HepG2 (cell line): ENCODE measurements at regions not wholly inside any gene's neighbourhood (a gene's known extent, or its start where the extent isn't known, plus 50 kb on each side); places are given as distances from the start of the nearest gene placed in this dataset.

Experiments used
- ATAC-seq: fragments of 200-7000 bp; cut with Tn5 transposase; 3 replicates; pipeline ENCODE4 v1.9.1; 2020; ENCODE audit warnings: mild to moderate bottlenecking, moderate library complexity
- BruUV-seq: library from RNA; stranded (reverse); fragments of 400-500 nt; replicated peaks from 2 replicates; lab custom pipeline; 2021; lab: Mats Ljungman, UMichigan
- CTCF ChIA-PET: fragments of 300-600 bp; formaldehyde crosslinking; extraction: SDS; loops from one replicate; lab custom pipeline; 2021; ENCODE audit warnings: low total read pairs, inconsistent platforms, low intra/inter-chr PET ratio; lab: Yijun Ruan, JAX
- POLR2A ChIA-PET: fragments of 350-600 bp; sonication (Branson Sonifier 250); formaldehyde crosslinking; loops from one replicate; lab custom pipeline; 2020; ENCODE audit warnings: antibody characterized with exemption, inconsistent platforms; lab: Yijun Ruan, JAX
- DNase-seq: peaks from one replicate; pipeline ENCODE4 v3.0.0-alpha.2; 2015; ENCODE audit warnings: low spot score
- FAIRE-seq: peaks from 3 replicates; lab custom pipeline; 2011; peaks lifted over from hg19 to GRCh38; lab: Jason Lieb, UNC
- H2AFZ ChIP-seq: one replicate; pipeline ENCODE4 v1.6.1; 2011; ENCODE audit warnings: low read length, inconsistent platforms
- H3K27ac ChIP-seq: fragments of 300-600 bp; 3 replicates; pipeline ENCODE4 v1.8.0; 2011; ENCODE audit warnings: mixed run types, mild to moderate bottlenecking, mixed read lengths, low read length, inconsistent platforms; ENCODE audit not compliant: insufficient read depth; ENCODE audit errors: extremely low read length
- H3K27me3 ChIP-seq, 2 experiments: fragments of 200-600 bp in 1 of 2; 2 replicates in 1 of 2; 3 replicates in 1 of 2; pipeline versions ENCODE4 v1.6.0 to v1.8.0; 2011; ENCODE audit warnings: low read length in 2 of 2, mild to moderate bottlenecking in 2 of 2, moderate library complexity in 2 of 2, inconsistent platforms in 1 of 2; ENCODE audit not compliant: insufficient read depth in 2 of 2, control insufficient read depth in 1 of 2
- H3K36me3 ChIP-seq, 2 experiments: fragments of 200-600 bp in 1 of 2; replicated peaks in 1 of 2; 2 replicates in 1 of 2; 3 replicates in 1 of 2; pipeline versions ENCODE4 v1.5.1 to v1.8.0; 2011; ENCODE audit warnings: low read length in 2 of 2, inconsistent platforms in 1 of 2; ENCODE audit not compliant: insufficient read depth in 2 of 2, control insufficient read depth in 1 of 2
- H3K4me1 ChIP-seq: 2 replicates; pipeline ENCODE4 v1.5.1; 2012; ENCODE audit warnings: low read length, inconsistent platforms; ENCODE audit not compliant: insufficient read depth
- H3K4me2 ChIP-seq: 2 replicates; pipeline ENCODE4 v1.6.0; 2011; ENCODE audit warnings: low read depth, low read length, inconsistent platforms
- H3K4me3 ChIP-seq, 3 experiments: fragments of 200-600 bp in 1 of 3; sonication (generic), shearing (Covaris generic) in 1 of 3; replicated peaks in 1 of 3; 2 replicates each; pipeline ENCODE4 v1.5.1; 2011 to 2016; ENCODE audit warnings: low read length in 3 of 3, inconsistent platforms in 2 of 3, low read depth in 2 of 3, mild to moderate bottlenecking in 2 of 3, control low read depth in 1 of 3, mixed read lengths in 1 of 3; ENCODE audit not compliant: insufficient read depth in 1 of 3
- H3K79me2 ChIP-seq: one replicate; pipeline ENCODE4 v1.6.1; 2011; ENCODE audit warnings: low read length, inconsistent platforms; ENCODE audit not compliant: insufficient read depth
- H3K9ac ChIP-seq: 2 replicates; pipeline ENCODE4 v1.6.0; 2011; ENCODE audit warnings: mild to moderate bottlenecking, low read depth, low read length, inconsistent platforms; ENCODE audit not compliant: insufficient read depth
- H3K9me3 ChIP-seq: 2 replicates; pipeline ENCODE4 v1.5.1; 2012; ENCODE audit warnings: mild to moderate bottlenecking, low read length
- H4K20me1 ChIP-seq: 2 replicates; pipeline ENCODE4 v1.6.0; 2011; ENCODE audit warnings: inconsistent platforms, mild to moderate bottlenecking, low read length, moderate library complexity; ENCODE audit not compliant: insufficient read depth
- ATF1 ChIP-seq: IDR thresholded peaks from 2 replicates; pipeline ENCODE4 v1.6.1; 2016; ENCODE audit warnings: mild to moderate bottlenecking, control low read depth
- ATF5 ChIP-seq: sonication (generic); formaldehyde crosslinking; IDR thresholded peaks from 2 replicates; pipeline ENCODE4 v1.4.0; 2020; ENCODE audit warnings: mild to moderate bottlenecking, low read depth, missing genetic modification reagents
- CSRNP2 ChIP-seq: sonication (generic); formaldehyde crosslinking; conservative IDR thresholded peaks from 2 replicates; pipeline ENCODE4 v1.8.0; 2022; ENCODE audit warnings: low read depth, missing genetic modification reagents
- FOXP1 ChIP-seq, 2 experiments: fragments of 450-650 bp in 1 of 2; IDR thresholded peaks; 2 replicates each; pipeline ENCODE4 v1.6.1; 2017 to 2018; ENCODE audit warnings: antibody characterized with exemption in 1 of 2
- NFYB ChIP-seq: sonication (generic); formaldehyde crosslinking; IDR thresholded peaks from 2 replicates; pipeline ENCODE4 v1.4.0; 2020; ENCODE audit warnings: missing genetic modification reagents
- SMAD3 ChIP-seq: sonication (generic); formaldehyde crosslinking; IDR thresholded peaks from 2 replicates; pipeline ENCODE4 v1.4.0; 2020; ENCODE audit warnings: missing genetic modification reagents
- ZNF232 ChIP-seq: sonication (generic); formaldehyde crosslinking; IDR thresholded peaks from 2 replicates; pipeline ENCODE4 v1.4.0; 2020; ENCODE audit warnings: missing genetic modification reagents, borderline replicate concordance
- ZNF263 ChIP-seq: sonication (generic); formaldehyde crosslinking; IDR thresholded peaks from 2 replicates; pipeline ENCODE4 v1.4.0; 2020; ENCODE audit warnings: missing genetic modification reagents
- ZNF274 ChIP-seq: sonication (generic); formaldehyde crosslinking; IDR thresholded peaks from 2 replicates; pipeline ENCODE4 v1.5.1; 2020; ENCODE audit warnings: mild to moderate bottlenecking, missing genetic modification reagents
- ZNF350 ChIP-seq: sonication (generic); formaldehyde crosslinking; IDR thresholded peaks from 2 replicates; pipeline ENCODE4 v1.4.0; 2020; ENCODE audit warnings: mild to moderate bottlenecking, low read depth, missing genetic modification reagents, borderline replicate concordance
- ZNF367 ChIP-seq: sonication (generic); formaldehyde crosslinking; IDR thresholded peaks from 2 replicates; pipeline ENCODE4 v1.4.0; 2020; ENCODE audit warnings: missing genetic modification reagents, borderline replicate concordance
- WGBS: methylation state at CpG from one replicate; pipeline ENCODE4 v1.1.6; 2017; ENCODE audit warnings: low lambda C conversion rate; 5-methylcytosine and 5-hydroxymethylcytosine counted together
- in situ Hi-C: cut with HindIII; loops from 2 replicates; pipeline ENCODE4 v1.10.0; 2017; ENCODE audit warnings: low pct_unique_long_range_greater_than_20kb; ENCODE audit not compliant: extremely low pct_ligation_motif_present
- intact Hi-C: fragments of 100-400 bp; cut with micrococcal nuclease; formaldehyde crosslinking; loops from one replicate; pipeline ENCODE4 v1.10.0; 2022; ENCODE audit not compliant: unreplicated experiment

- intact Hi-C loops (no loop called here), in situ Hi-C loops (no loop called here)
- Histone ChIP-seq H3K9me3 (no peaks in the 10 kb centered on the region), H3K27me3 (peaks cover 1 to 36% of the 10 kb centered on the region in 2 experiments; a peak in 3 of 5 replicates), H3K4me3 (no peak overlapping the region), H3K9ac (no peak overlapping the region), H3K27ac (no peak overlapping the region), H4K20me1 (no peaks in the 10 kb centered on the region), H3K36me3 (no peaks in the 10 kb centered on the region), H3K4me1 (no peaks in the 10 kb centered on the region), H3K79me2 (no peaks in the 10 kb centered on the region), H2AFZ (no peak overlapping the region), H3K4me2 (no peak overlapping the region)
- TF ChIP-seq ZNF232 (CRISPR knock-in tag) = no peak
- no peak for TF ChIP-seq ZNF367 (CRISPR knock-in tag)
- no peak for TF ChIP-seq NFYB (CRISPR knock-in tag)
- TF ChIP-seq FOXP1 (IDR thresholded peaks at IDR 0.05) = no peak
- no peak for TF ChIP-seq FOXP1 (CRISPR knock-in tag; IDR thresholded peaks at IDR 0.05)
- TF ChIP-seq ZNF350 (CRISPR knock-in tag) = no peak
- no peak for TF ChIP-seq ATF5
- no peak for TF ChIP-seq CSRNP2 (CRISPR knock-in tag)
- no peak for TF ChIP-seq ATF1
- TF ChIP-seq SMAD3 (CRISPR knock-in tag) = no peak
- TF ChIP-seq ZNF274 (CRISPR knock-in tag) = no peak
- TF ChIP-seq ZNF263 (CRISPR knock-in tag) = no peak
- POLR2A ChIA-PET = no interaction called here
- FAIRE-seq = no peak
- no peak for DNase-seq
- no peak for ATAC-seq
- BruUV-seq = no TSS peak
- WGBS = 16% methylated on average over 5 of the region's 5 CpGs
- CTCF ChIA-PET = no interaction called here
Measured at GRCh38 chr19:30254789-30255188, 117.4 kb upstream of the ZNF536 start.
